SK-N-SH (cell line): ENCODE measurements at regions not wholly inside any gene's neighbourhood (a gene's known extent, or its start where the extent isn't known, plus 50 kb on each side); places are given as distances from the start of the nearest gene placed in this dataset.

Experiments
- CTCF ChIA-PET: fragments of 300-600, 350-600 bp; formaldehyde crosslinking; extraction: SDS; loops from one replicate; lab custom pipeline; 2021; lab: Yijun Ruan, JAX
- POLR2A ChIA-PET: fragments of 350-600 bp; sonication (Branson Sonifier 250); formaldehyde crosslinking; extraction: SDS; loops from one replicate; lab custom pipeline; 2020; ENCODE audit warnings: antibody characterized with exemption, inconsistent platforms; lab: Yijun Ruan, JAX
- DNase-seq: peaks from one replicate; pipeline ENCODE4 v3.0.0; 2012
- H2AFZ ChIP-seq: fragments of 200-600 bp; sonication (generic); 2 replicates; pipeline ENCODE4 v1.8.1; 2016; ENCODE audit warnings: antibody characterized with exemption, mild to moderate bottlenecking, low read depth
- H3F3A ChIP-seq: fragments of 200-600 bp; sonication (generic); replicated peaks from 2 replicates; pipeline ENCODE3; 2016; ENCODE audit warnings: antibody characterized with exemption, mild to moderate bottlenecking; ENCODE audit not compliant: insufficient read depth
- H3K27ac ChIP-seq, 2 experiments: fragments of 200-500 bp in 1 of 2; fragments of 200-600 bp in 1 of 2; sonication (Bioruptor generic) in 1 of 2; sonication (generic), shearing (Covaris generic) in 1 of 2; 2 replicates each; pipeline versions ENCODE4 v1.5.1 to v1.6.1; 2014 to 2016; ENCODE audit warnings: low read depth in 2 of 2, inconsistent platforms in 1 of 2, low read length in 1 of 2, mild to moderate bottlenecking in 1 of 2, mixed read lengths in 1 of 2
- H3K27me3 ChIP-seq: fragments of 200-600 bp; sonication (generic), shearing (Covaris generic); 2 replicates; pipeline ENCODE4 v1.6.1; 2016; ENCODE audit warnings: mixed run types; ENCODE audit not compliant: insufficient read depth
- H3K36me3 ChIP-seq, 2 experiments: fragments of 200-500 bp in 1 of 2; fragments of 200-600 bp in 1 of 2; sonication (Bioruptor generic) in 1 of 2; sonication (generic) in 1 of 2; replicated peaks in 1 of 2; 2 replicates each; pipeline versions ENCODE3 to v1.5.1; 2014 to 2016; ENCODE audit warnings: low read length in 1 of 2, mild to moderate bottlenecking in 1 of 2; ENCODE audit not compliant: insufficient read depth in 2 of 2, control insufficient read depth in 1 of 2
- H3K4me1 ChIP-seq, 2 experiments: fragments of 200-500 bp in 1 of 2; fragments of 200-600 bp in 1 of 2; sonication (Bioruptor generic) in 1 of 2; sonication (generic), shearing (Covaris generic) in 1 of 2; 2 replicates each; pipeline versions ENCODE4 v1.5.1 to v1.6.1; 2014 to 2016; ENCODE audit warnings: low read depth in 1 of 2, low read length in 1 of 2, mixed run types in 1 of 2; ENCODE audit not compliant: insufficient read depth in 2 of 2, control insufficient read depth in 1 of 2
- H3K4me2 ChIP-seq: fragments of 200-600 bp; sonication (generic), shearing (Covaris generic); 2 replicates; pipeline ENCODE4 v1.6.1; 2017; ENCODE audit warnings: mixed run types
- H3K4me3 ChIP-seq, 2 experiments: fragments of 200-500 bp in 1 of 2; fragments of 200-600 bp in 1 of 2; sonication (Bioruptor generic) in 1 of 2; sonication (generic), shearing (Covaris generic) in 1 of 2; 2 replicates each; pipeline versions ENCODE4 v1.5.1 to v1.8.1; 2014 to 2016; ENCODE audit warnings: low read depth in 2 of 2, inconsistent platforms in 1 of 2, low read length in 1 of 2, mild to moderate bottlenecking in 1 of 2, mixed read lengths in 1 of 2, moderate library complexity in 1 of 2
- H3K79me2 ChIP-seq: fragments of 200-600 bp; sonication (generic); 2 replicates; pipeline ENCODE4 v1.8.1; 2017; ENCODE audit warnings: mild to moderate bottlenecking; ENCODE audit not compliant: insufficient read depth
- H3K9ac ChIP-seq: fragments of 200-600 bp; sonication (generic); 2 replicates; pipeline ENCODE4 v1.6.1; 2017; ENCODE audit warnings: mixed run types
- H3K9me2 ChIP-seq: fragments of 200-600 bp; sonication (generic); 2 replicates; pipeline ENCODE4 v1.6.1; 2017; ENCODE audit warnings: mixed run types
- H3K9me3 ChIP-seq: fragments of 200-600 bp; sonication (generic); 2 replicates; pipeline ENCODE4 v1.6.1; 2017; ENCODE audit warnings: mixed run types, mild to moderate bottlenecking, moderate library complexity
- H4K20me1 ChIP-seq: fragments of 200-600 bp; sonication (generic); 2 replicates; pipeline ENCODE4 v1.6.1; 2017; ENCODE audit warnings: mild to moderate bottlenecking, mixed run types; ENCODE audit not compliant: insufficient read depth
- CHD2 ChIP-seq: fragments of 150-350 bp; IDR thresholded peaks from 2 replicates; pipeline ENCODE4 v1.6.1; 2018; ENCODE audit warnings: low read length; ENCODE audit not compliant: partially characterized antibody
- CTCF ChIP-seq: fragments of 200-600 bp; sonication (generic); IDR thresholded peaks from 2 replicates; pipeline ENCODE4 v1.6.1; 2017; ENCODE audit warnings: antibody characterized with exemption, mild to moderate bottlenecking, moderate library complexity
- ELF1 ChIP-seq: IDR thresholded peaks from 2 replicates; pipeline ENCODE4 v1.4.0; 2012
- EP300 ChIP-seq, 2 experiments: IDR thresholded peaks; 2 replicates each; pipeline versions ENCODE4 v1.4.0 to v1.6.1; 2012; ENCODE audit warnings: borderline replicate concordance in 1 of 2, low read depth in 1 of 2, low read length in 1 of 2
- EZH2phosphoT487 ChIP-seq: fragments of 200-600 bp; sonication (generic); IDR thresholded peaks from 2 replicates; pipeline ENCODE4 v1.6.1; 2017; ENCODE audit warnings: low read depth, mixed run types, mild to moderate bottlenecking, antibody characterized with exemption, moderate library complexity, borderline replicate concordance
- GABPA ChIP-seq: IDR thresholded peaks from 2 replicates; pipeline ENCODE4 v1.4.0; 2012; ENCODE audit warnings: low read depth, mild to moderate bottlenecking
- GATA2 ChIP-seq: sonication (generic); formaldehyde crosslinking; IDR thresholded peaks from 2 replicates; pipeline ENCODE4 v1.5.0; 2020; ENCODE audit warnings: mild to moderate bottlenecking, missing genetic modification reagents
- IRF3 ChIP-seq: fragments of 150-350 bp; IDR thresholded peaks from 2 replicates; pipeline ENCODE4 v1.6.1; 2016; ENCODE audit warnings: mild to moderate bottlenecking, low read depth, low read length
- NFIC ChIP-seq: IDR thresholded peaks from 2 replicates; pipeline ENCODE4 v1.4.0; 2012; ENCODE audit warnings: borderline replicate concordance
- POLR2AphosphoS5 ChIP-seq: IDR thresholded peaks from 2 replicates; pipeline ENCODE4 v1.6.1; 2012; ENCODE audit warnings: low read depth, low read length
- RFX5 ChIP-seq: IDR thresholded peaks from 2 replicates; pipeline ENCODE4 v1.6.1; 2012; ENCODE audit warnings: mild to moderate bottlenecking, improper control_type of control experiment, low read length
- RXRA ChIP-seq: IDR thresholded peaks from 2 replicates; pipeline ENCODE4 v1.4.0; 2012; ENCODE audit warnings: low read depth, mild to moderate bottlenecking, borderline replicate concordance
- TAF1 ChIP-seq: IDR thresholded peaks from 2 replicates; pipeline ENCODE4 v1.6.1; 2012; ENCODE audit warnings: low read depth, mild to moderate bottlenecking, low read length, moderate library complexity, borderline replicate concordance
- TCF12 ChIP-seq: IDR thresholded peaks from 2 replicates; pipeline ENCODE4 v1.4.0; 2012
- YY1 ChIP-seq: IDR thresholded peaks from 2 replicates; pipeline ENCODE4 v1.4.0; 2012; ENCODE audit warnings: low read depth, mild to moderate bottlenecking
- WGBS: methylation state at CpG from one replicate; pipeline ENCODE4 v1.1.6; 2017; ENCODE audit warnings: low lambda C conversion rate; 5-methylcytosine and 5-hydroxymethylcytosine counted together
- TF ChIP-seq, protein P1 (sequence below): IDR thresholded peaks from 2 replicates; pipeline ENCODE4 v1.4.0; 2012; ENCODE audit warnings: low read depth, borderline replicate concordance
- TF ChIP-seq, protein P2 (sequence below): IDR thresholded peaks from 2 replicates; pipeline ENCODE4 v1.6.1; 2012; ENCODE audit warnings: mild to moderate bottlenecking, low read depth, low read length, moderate library complexity
- TF ChIP-seq, protein P3 (sequence below): fragments of 150-350 bp; IDR thresholded peaks from 2 replicates; pipeline ENCODE4 v1.6.1; 2017; ENCODE audit warnings: antibody characterized with exemption, low read length, low read depth, borderline replicate concordance

- ChIA-PET POLR2A (no interaction called here), CTCF (no interaction called here)
- Histone ChIP-seq H3K27ac (no peak overlapping the region), H2AFZ (no peak overlapping the region), H3K79me2 (no peaks in the 10 kb centered on the region), H3K4me3 (no peak overlapping the region), H3K9me3 (no peaks in the 10 kb centered on the region), H3K27me3 (no peaks in the 10 kb centered on the region), H3K4me1 (no peaks in the 10 kb centered on the region), H4K20me1 (no peaks in the 10 kb centered on the region), H3K9ac (no peak overlapping the region), H3K4me2 (no peak overlapping the region), H3F3A (no peaks in the 10 kb centered on the region), H3K9me2 (no peaks in the 10 kb centered on the region), H3K36me3 (no peaks in the 10 kb centered on the region)
- TF ChIP-seq TCF12 (no peak), POLR2AphosphoS5 (no peak), CTCF (no peak), IRF3 (no peak), RXRA (no peak), GABPA (no peak), CHD2 (no peak), EZH2phosphoT487 (no peak), ELF1 (no peak), EP300 (IDR thresholded peaks at IDR 0.05; ENCODE audit: borderline replicate concordance in 1 of 2, low read depth in 1 of 2, low read length in 1 of 2) (no peak), GATA2 (no peak), YY1 (no peak), RFX5 (no peak), NFIC (no peak)
- TF ChIP-seq, protein P1, sequence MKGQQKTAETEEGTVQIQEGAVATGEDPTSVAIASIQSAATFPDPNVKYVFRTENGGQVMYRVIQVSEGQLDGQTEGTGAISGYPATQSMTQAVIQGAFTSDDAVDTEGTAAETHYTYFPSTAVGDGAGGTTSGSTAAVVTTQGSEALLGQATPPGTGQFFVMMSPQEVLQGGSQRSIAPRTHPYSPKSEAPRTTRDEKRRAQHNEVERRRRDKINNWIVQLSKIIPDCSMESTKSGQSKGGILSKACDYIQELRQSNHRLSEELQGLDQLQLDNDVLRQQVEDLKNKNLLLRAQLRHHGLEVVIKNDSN = no peak
- 83% methylated on average over 2 of the region's 3 CpGs for WGBS
- no peak for DNase-seq
These were observed 962.6 kb downstream of the PCDH7 start for GRCh38 chr4:31682796-31683195.

DNA sequence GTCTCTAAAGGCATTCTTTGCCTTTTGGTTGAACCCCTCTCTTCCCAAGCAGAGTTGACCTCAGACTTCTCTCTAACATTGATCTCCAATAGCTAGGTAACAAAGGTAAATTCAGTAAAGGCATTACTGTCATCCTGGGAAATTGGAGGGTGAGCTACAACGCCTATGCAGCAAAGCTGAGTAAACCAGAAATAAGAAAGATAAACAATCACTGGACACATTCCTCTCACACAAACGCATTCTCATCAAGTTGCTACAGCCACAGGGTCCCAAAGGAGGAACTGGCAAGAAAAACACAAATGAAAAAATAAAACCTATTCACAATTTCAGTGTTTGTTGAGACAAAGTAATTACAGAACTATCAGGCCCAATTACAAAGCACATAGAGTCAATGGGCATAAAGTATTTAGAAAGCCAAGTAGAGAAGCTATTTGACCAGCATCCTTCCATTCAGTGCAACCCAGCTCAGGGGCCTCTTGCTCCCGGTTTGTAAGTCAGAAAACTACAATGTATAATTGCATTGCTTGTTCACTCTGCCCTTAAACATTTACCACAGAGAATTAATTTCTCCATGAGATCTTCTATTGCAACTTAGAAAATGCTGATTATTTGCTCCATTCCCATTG lies 967.7 kb downstream of the PCDH7 start:
- Histone ChIP-seq H3K36me3 (no peaks in the 10 kb centered on the region), H3K4me1 (no peaks in the 10 kb centered on the region), H3K9me2 (no peaks in the 10 kb centered on the region), H3K27ac (no peak overlapping the region), H2AFZ (no peak overlapping the region), H3F3A (no peaks in the 10 kb centered on the region), H3K4me2 (no peak overlapping the region), H4K20me1 (no peaks in the 10 kb centered on the region), H3K9me3 (no peaks in the 10 kb centered on the region), H3K27me3 (no peaks in the 10 kb centered on the region), H3K79me2 (no peaks in the 10 kb centered on the region), H3K9ac (no peak overlapping the region), H3K4me3 (no peak overlapping the region)
- no peak for DNase-seq
- CTCF ChIA-PET = no interaction called here
- TF ChIP-seq, protein P2, sequence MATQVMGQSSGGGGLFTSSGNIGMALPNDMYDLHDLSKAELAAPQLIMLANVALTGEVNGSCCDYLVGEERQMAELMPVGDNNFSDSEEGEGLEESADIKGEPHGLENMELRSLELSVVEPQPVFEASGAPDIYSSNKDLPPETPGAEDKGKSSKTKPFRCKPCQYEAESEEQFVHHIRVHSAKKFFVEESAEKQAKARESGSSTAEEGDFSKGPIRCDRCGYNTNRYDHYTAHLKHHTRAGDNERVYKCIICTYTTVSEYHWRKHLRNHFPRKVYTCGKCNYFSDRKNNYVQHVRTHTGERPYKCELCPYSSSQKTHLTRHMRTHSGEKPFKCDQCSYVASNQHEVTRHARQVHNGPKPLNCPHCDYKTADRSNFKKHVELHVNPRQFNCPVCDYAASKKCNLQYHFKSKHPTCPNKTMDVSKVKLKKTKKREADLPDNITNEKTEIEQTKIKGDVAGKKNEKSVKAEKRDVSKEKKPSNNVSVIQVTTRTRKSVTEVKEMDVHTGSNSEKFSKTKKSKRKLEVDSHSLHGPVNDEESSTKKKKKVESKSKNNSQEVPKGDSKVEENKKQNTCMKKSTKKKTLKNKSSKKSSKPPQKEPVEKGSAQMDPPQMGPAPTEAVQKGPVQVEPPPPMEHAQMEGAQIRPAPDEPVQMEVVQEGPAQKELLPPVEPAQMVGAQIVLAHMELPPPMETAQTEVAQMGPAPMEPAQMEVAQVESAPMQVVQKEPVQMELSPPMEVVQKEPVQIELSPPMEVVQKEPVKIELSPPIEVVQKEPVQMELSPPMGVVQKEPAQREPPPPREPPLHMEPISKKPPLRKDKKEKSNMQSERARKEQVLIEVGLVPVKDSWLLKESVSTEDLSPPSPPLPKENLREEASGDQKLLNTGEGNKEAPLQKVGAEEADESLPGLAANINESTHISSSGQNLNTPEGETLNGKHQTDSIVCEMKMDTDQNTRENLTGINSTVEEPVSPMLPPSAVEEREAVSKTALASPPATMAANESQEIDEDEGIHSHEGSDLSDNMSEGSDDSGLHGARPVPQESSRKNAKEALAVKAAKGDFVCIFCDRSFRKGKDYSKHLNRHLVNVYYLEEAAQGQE = no peak
- TF ChIP-seq TAF1 (no peak), RXRA (no peak), IRF3 (no peak), POLR2AphosphoS5 (no peak), CHD2 (no peak)
- TF ChIP-seq, protein P3, sequence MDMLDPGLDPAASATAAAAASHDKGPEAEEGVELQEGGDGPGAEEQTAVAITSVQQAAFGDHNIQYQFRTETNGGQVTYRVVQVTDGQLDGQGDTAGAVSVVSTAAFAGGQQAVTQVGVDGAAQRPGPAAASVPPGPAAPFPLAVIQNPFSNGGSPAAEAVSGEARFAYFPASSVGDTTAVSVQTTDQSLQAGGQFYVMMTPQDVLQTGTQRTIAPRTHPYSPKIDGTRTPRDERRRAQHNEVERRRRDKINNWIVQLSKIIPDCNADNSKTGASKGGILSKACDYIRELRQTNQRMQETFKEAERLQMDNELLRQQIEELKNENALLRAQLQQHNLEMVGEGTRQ = no peak
- POLR2A ChIA-PET = no interaction called here
- WGBS = 0% methylated on average over 3 of the region's 3 CpGs
